Panc1 (cell line): ENCODE measurements at regions not wholly inside any gene's neighbourhood (a gene's known extent, or its start where the extent isn't known, plus 50 kb on each side); places are given as distances from the start of the nearest gene placed in this dataset.

Experiments
- ATAC-seq: fragments of 200-7000 bp; cut with Tn5 transposase; 2 replicates; pipeline ENCODE4 v1.9.1; 2020; ENCODE audit warnings: mild to moderate bottlenecking, moderate library complexity
- BruUV-seq: library from RNA; stranded (reverse); fragments of 400-500 nt; replicated peaks from 2 replicates; lab custom pipeline; 2021; lab: Mats Ljungman, UMichigan
- CTCF ChIA-PET: fragments of 300-600 bp; sonication (Branson Sonifier 250); formaldehyde crosslinking; loops from one replicate; lab custom pipeline; 2022; ENCODE audit warnings: antibody characterized with exemption; lab: Charles Lee
- POLR2A ChIA-PET: fragments of 300-600 bp; sonication (Branson Sonifier 250); formaldehyde crosslinking; loops from one replicate; lab custom pipeline; 2022; ENCODE audit warnings: antibody characterized with exemption; lab: Charles Lee
- DNase-seq: peaks from one replicate; pipeline ENCODE4 v3.0.0-alpha.2; 2010; ENCODE audit warnings: low read depth, low spot score
- H3K27ac ChIP-seq: 2 replicates; pipeline ENCODE4 v1.5.1; 2011; ENCODE audit warnings: mild to moderate bottlenecking, low read length, inconsistent platforms
- H3K27me3 ChIP-seq: fragments of 200-500 bp; sonication (Bioruptor generic); 2 replicates; pipeline ENCODE4 v1.6.0; 2014; ENCODE audit warnings: low read length, inconsistent platforms; ENCODE audit not compliant: control insufficient read depth, insufficient read depth
- H3K36me3 ChIP-seq: fragments of 200-500 bp; sonication (Bioruptor generic); 2 replicates; pipeline ENCODE4 v1.5.1; 2014; ENCODE audit warnings: inconsistent platforms, mild to moderate bottlenecking, low read length, moderate library complexity; ENCODE audit not compliant: control insufficient read depth, insufficient read depth
- H3K4me1 ChIP-seq: 2 replicates; pipeline ENCODE4 v1.5.1; 2011; ENCODE audit warnings: inconsistent platforms, mild to moderate bottlenecking, low read length, moderate library complexity; ENCODE audit not compliant: control insufficient read depth, insufficient read depth
- H3K4me3 ChIP-seq, 2 experiments: 2 replicates each; pipeline ENCODE4 v1.5.1; 2011 to 2012; ENCODE audit warnings: low read depth in 2 of 2, low read length in 2 of 2, mild to moderate bottlenecking in 2 of 2, inconsistent platforms in 1 of 2, moderate library complexity in 1 of 2
- H3K9me3 ChIP-seq: fragments of 200-500 bp; sonication (Bioruptor generic); 2 replicates; pipeline ENCODE4 v1.5.1; 2014; ENCODE audit warnings: low read depth, mild to moderate bottlenecking, inconsistent platforms, low read length, moderate library complexity; ENCODE audit not compliant: control insufficient read depth, insufficient read depth
- CTCF ChIP-seq: fragments of 450-650 bp; IDR thresholded peaks from 2 replicates; pipeline ENCODE4 v1.5.1; 2017; ENCODE audit warnings: mild to moderate bottlenecking
- POLR2AphosphoS5 ChIP-seq: IDR thresholded peaks from 2 replicates; pipeline ENCODE4 v1.6.1; 2012; ENCODE audit warnings: mild to moderate bottlenecking, low read depth, low read length, moderate library complexity
- REST ChIP-seq, 2 experiments: IDR thresholded peaks; 2 replicates each; pipeline ENCODE4 v1.6.1; 2011 to 2012; ENCODE audit warnings: low read depth in 2 of 2, control low read depth in 1 of 2, low read length in 1 of 2, mild to moderate bottlenecking in 1 of 2, moderate library complexity in 1 of 2; ENCODE audit not compliant: insufficient read depth in 1 of 2
- SIN3A ChIP-seq: IDR thresholded peaks from 2 replicates; pipeline ENCODE4 v1.6.1; 2012; ENCODE audit warnings: low read depth, mild to moderate bottlenecking, low read length, moderate library complexity, borderline replicate concordance; ENCODE audit not compliant: insufficient read depth
- TCF7L2 ChIP-seq: IDR thresholded peaks from 2 replicates; pipeline ENCODE4 v1.6.1; 2011; ENCODE audit warnings: mild to moderate bottlenecking, low read depth, low read length, inconsistent platforms
- in situ Hi-C: cut with HindIII; loops from 2 replicates; pipeline ENCODE4 v1.10.0; 2016; ENCODE audit warnings: low sequenced_read_pairs, low pct_unique_long_range_greater_than_20kb
- intact Hi-C: fragments of 100-400 bp; cut with micrococcal nuclease; formaldehyde crosslinking; loops from one replicate; pipeline ENCODE4 v1.10.0; 2022; ENCODE audit not compliant: unreplicated experiment

GRCh38 chr16:6633456-6633855 lies 699.2 kb upstream of the RBFOX1 start:
- ChIA-PET POLR2A (no interaction called here), CTCF (no interaction called here)
- Histone ChIP-seq H3K4me1 (no peaks in the 10 kb centered on the region), H3K27ac (no peak overlapping the region), H3K4me3 (no peak overlapping the region), H3K27me3 (no peaks in the 10 kb centered on the region), H3K36me3 (no peaks in the 10 kb centered on the region), H3K9me3 (no peaks in the 10 kb centered on the region)
- TF ChIP-seq REST (IDR thresholded peaks at IDR 0.05; ENCODE audit: insufficient read depth in 1 of 2, low read depth in 2 of 2, low read length in 1 of 2) (no peak), TCF7L2 (no peak), SIN3A (no peak), CTCF (no peak), POLR2AphosphoS5 (no peak)
- intact Hi-C loops: no loop called here
- DNase-seq: no peak
- in situ Hi-C loops: no loop called here
- no TSS peak for BruUV-seq
- no peak for ATAC-seq

GRCh38 chr16:6629110-6629509 lies 703.5 kb upstream of the RBFOX1 start:
- DNase-seq (no peak), ATAC-seq (no peak)
- TF ChIP-seq REST (IDR thresholded peaks at IDR 0.05; ENCODE audit: insufficient read depth in 1 of 2, low read depth in 2 of 2, low read length in 1 of 2) (no peak), CTCF (no peak), SIN3A (no peak)
- intact Hi-C loops: no loop called here
- Histone ChIP-seq H3K4me3 (no peak overlapping the region), H3K27ac (no peak overlapping the region), H3K9me3 (no peaks in the 10 kb centered on the region), H3K27me3 (no peaks in the 10 kb centered on the region), H3K4me1 (no peaks in the 10 kb centered on the region), H3K36me3 (no peaks in the 10 kb centered on the region)
- in situ Hi-C loops: no loop called here
- ChIA-PET POLR2A (no interaction called here), CTCF (no interaction called here)
- BruUV-seq: no TSS peak
